CD4-positive, alpha-beta T cell treated with Interleukin-17A for 4 hours (primary cell): ENCODE measurements at regions not wholly inside any gene's neighbourhood (a gene's known extent, or its start where the extent isn't known, plus 50 kb on each side); places are given as distances from the start of the nearest gene placed in this dataset.
"Not testable (repeated sequence)": the region's sequence is repeated elsewhere in the genome, so short reads cannot be mapped to it uniquely, and the experiment has no call there.

Experiments
- DNase-seq: peaks from one replicate; pipeline ENCODE4 v3.0.0-alpha.2; 2020; ENCODE audit warnings: mixed read lengths

GRCh38 chr4:106869551-106869950, 166.6 kb downstream of the DKK2 start:
- DNase-seq, result no peak

- DNase-seq, result no peak
These were observed 167.6 kb downstream of the DKK2 start for GRCh38 chr4:106868381-106869035.

- no peak for DNase-seq
These were observed 171.9 kb downstream of the DKK2 start for GRCh38 chr4:106864231-106864630.

- no peak for DNase-seq
These were observed 181.4 kb downstream of the DKK2 start for GRCh38 chr4:106854569-106855351.

GRCh38 chr4:106852426-106852825, 183.7 kb downstream of the DKK2 start:
- DNase-seq, result no peak

GRCh38 chr4:106851726-106852125, 184.4 kb downstream of the DKK2 start:
- DNase-seq, result no peak

- no peak for DNase-seq
These were observed 185.4 kb downstream of the DKK2 start for GRCh38 chr4:106850691-106851090.

GRCh38 chr4:106835919-106836318, 200.2 kb downstream of the DKK2 start:
- no peak for DNase-seq

- DNase-seq, result no peak
These were observed 205.2 kb downstream of the DKK2 start for GRCh38 chr4:106830879-106831278.

- DNase-seq, result no peak
These were observed 217.3 kb downstream of the DKK2 start for GRCh38 chr4:106818764-106819163.

GRCh38 chr4:106816496-106816895, 219.6 kb downstream of the DKK2 start:
- no peak for DNase-seq

DNA sequence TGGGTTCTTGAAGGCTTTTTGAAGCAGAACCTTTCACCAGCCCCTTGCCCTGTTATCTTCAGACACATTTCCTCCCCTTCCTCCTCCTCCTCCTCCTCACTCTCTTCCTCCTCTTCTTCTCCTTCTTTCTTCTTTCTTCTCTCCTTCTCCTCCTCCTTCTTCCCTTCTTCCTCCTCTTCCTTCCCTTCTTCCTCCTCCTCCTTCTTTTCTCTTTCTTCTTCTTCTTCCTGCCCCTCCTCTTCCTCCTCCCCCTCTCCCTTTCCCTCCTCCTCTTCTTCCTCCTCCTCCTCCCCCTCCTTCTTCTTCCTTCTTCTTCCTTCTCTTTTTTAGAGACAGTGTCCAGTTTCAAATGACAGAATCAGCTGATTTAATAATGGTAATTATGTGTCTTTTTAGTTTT, 226.0 kb downstream of the DKK2 start:
- no peak for DNase-seq

GRCh38 chr4:106809076-106809475, 227.0 kb downstream of the DKK2 start:
- DNase-seq, result no peak

DNA sequence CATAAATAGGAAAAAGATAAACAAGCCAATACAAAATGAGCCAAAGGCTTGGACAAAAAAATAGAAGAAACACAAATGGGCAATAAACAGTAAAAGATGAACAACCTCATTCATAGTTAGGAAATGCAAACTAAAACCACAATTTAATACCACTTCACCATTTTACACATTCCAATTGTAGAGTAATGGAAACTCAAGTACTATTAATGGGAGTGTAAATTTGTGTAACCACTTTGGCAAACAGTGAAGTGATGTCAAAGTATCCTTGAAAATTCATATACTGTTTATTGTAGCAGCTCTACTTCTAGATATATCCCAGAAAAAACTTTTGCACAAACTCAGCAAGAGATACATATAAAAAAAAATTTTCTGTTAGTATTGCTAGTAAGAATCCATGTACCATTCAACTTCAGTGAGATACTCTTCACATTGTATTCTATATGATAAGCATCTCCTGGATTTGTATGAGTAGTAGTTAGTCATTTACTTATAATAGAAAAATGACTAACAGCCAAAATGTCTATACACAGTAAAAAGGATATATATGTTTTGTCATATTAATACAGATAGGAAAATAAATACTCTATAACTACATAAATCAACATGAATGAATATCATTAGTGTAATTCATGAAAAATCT, 229.8 kb downstream of the DKK2 start:
- no peak for DNase-seq

DNA sequence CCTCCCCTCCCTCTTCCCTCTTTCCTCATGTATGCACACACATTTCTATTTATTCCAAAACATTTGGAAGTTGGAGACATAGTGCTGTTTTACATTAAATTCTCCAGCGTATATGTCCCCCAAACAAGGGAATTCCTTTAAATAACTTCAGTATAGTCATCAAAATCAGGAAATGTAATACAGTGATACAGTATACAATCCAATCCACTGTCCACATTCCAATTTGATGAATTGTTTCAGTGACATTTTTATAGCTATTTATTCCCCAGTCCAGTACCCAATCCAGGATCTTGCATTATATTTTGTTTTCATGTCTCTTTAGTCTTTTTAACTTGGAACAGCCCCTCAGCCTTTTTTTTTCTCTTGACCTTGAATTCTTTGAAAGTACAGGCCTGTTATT, 233.0 kb downstream of the DKK2 start:
- no peak for DNase-seq

- no peak for DNase-seq
These were observed 234.7 kb downstream of the DKK2 start for GRCh38 chr4:106801386-106801785.

- no peak for DNase-seq
These were observed 239.2 kb downstream of the DKK2 start for GRCh38 chr4:106796876-106797275.

DNA sequence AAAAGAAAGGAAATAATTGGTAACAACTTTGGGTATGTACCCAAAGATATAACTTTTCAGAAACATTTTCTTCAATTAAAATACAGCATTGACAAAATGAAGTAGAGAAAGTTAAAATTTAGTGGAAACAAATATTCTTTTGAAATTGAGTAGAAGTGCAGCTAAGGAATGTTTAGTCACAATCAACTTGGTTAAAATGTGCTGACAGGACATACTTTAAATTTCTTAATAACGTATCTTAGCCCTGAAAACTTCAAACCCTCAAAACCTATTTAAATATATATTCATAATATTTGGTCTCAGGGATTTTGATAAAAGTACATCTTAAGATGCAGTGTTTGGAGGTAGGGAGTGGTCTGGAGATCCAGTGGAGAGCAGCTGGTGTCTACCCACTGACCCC, 240.8 kb downstream of the DKK2 start:
- no peak for DNase-seq

- DNase-seq, result no peak
These were observed 242.2 kb downstream of the DKK2 start for GRCh38 chr4:106793933-106794332.

DNA sequence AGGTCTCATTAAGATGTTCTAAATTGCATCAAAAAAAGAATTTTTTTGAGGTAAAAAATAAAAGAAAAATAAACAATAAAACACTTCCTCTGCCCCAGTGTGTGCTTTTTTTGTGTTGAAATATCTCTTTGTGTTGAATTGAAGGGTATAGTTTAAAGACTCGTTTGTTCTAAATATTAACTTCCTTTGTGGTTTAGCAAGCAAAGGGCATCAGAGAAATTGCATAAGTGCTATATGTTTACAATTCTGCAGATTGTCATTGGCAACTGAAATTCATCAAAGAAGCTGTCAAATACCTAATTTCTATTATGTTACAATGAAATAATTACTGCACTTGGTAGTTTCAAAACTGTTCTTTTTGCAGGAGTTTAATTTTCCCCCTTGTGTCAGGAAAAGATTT, 260.5 kb downstream of the DKK2 start:
- DNase-seq, result no peak

DNA sequence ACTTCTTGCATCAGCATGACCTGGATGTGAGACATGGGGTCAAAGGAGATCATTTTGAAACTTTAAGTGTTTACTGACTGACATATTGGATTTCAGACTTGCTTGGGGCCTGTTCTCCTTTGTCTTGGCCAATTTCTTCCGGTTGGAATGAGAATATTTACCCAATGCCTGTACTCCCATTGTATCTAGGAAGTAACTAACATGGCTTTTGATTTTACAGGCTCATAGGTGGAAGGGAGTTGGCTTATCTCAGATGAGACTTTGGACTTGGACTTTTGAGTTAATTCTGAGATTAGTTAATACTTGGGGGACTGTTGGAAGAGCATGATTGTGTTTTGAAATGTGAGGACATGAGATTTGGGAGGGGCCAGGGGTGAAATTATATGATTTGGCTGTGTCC, 262.1 kb downstream of the DKK2 start:
- DNase-seq, result not testable (repeated sequence)

- no peak for DNase-seq
These were observed 262.8 kb downstream of the DKK2 start for GRCh38 chr4:106773076-106773905.

GRCh38 chr4:106767991-106768390, 268.1 kb downstream of the DKK2 start:
- no peak for DNase-seq
